Inflammatory macrophage (primary cell): ENCODE measurements at regions not wholly inside any gene's neighbourhood (a gene's known extent, or its start where the extent isn't known, plus 50 kb on each side); places are given as distances from the start of the nearest gene placed in this dataset.
A peak's percentile ranks its signal among the peaks of the same experiment; 100 is the strongest.
"Not testable (repeated sequence)": the region's sequence is repeated elsewhere in the genome, so short reads cannot be mapped to it uniquely, and the experiment has no call there.

ENCODE experiments used
- DNase-seq, 2 donors: peaks; one replicate each; pipeline ENCODE4 v3.0.0-alpha.2; 2020 to 2022

GRCh38 chr7:92914645-92915044 lies 78.3 kb upstream of the CDK6 start:
- DNase-seq: no peak

- DNase-seq: no peak
These were observed 77.5 kb upstream of the CDK6 start for GRCh38 chr7:92913849-92914248.

- no peak for DNase-seq
These were observed 74.6 kb upstream of the CDK6 start for GRCh38 chr7:92910976-92911375.

GRCh38 chr7:92909686-92910475 lies 73.5 kb upstream of the CDK6 start:
- DNase-seq: no peak

- peak in 1 of 2 donors; percentile 7 for DNase-seq
These were observed 68.1 kb upstream of the CDK6 start for GRCh38 chr7:92904244-92905131.

GRCh38 chr7:92898798-92899197 lies 62.4 kb upstream of the CDK6 start:
- DNase-seq: no peak

- not testable (repeated sequence) for DNase-seq
These were observed 58.5 kb upstream of the CDK6 start for GRCh38 chr7:92894857-92895256.

GRCh38 chr7:92889081-92889480 lies 52.7 kb upstream of the CDK6 start:
- no peak for DNase-seq
